ENCODE measurements at regions not wholly inside any gene's neighbourhood (a gene's known extent, or its start where the extent isn't known, plus 50 kb on each side); places are given as distances from the start of the nearest gene placed in this dataset.
A peak's percentile ranks its signal among the peaks of the same experiment; 100 is the strongest.
"Not testable (repeated sequence)": the region's sequence is repeated elsewhere in the genome, so short reads cannot be mapped to it uniquely, and the experiment has no call there.

- no peak for DNase-seq
These were observed 87.2 kb upstream of the NAV2 start for GRCh38 chr11:19625438-19625837.

- DNase-seq = no peak
These were observed 94.7 kb upstream of the NAV2 start for GRCh38 chr11:19617696-19618523.

DNA sequence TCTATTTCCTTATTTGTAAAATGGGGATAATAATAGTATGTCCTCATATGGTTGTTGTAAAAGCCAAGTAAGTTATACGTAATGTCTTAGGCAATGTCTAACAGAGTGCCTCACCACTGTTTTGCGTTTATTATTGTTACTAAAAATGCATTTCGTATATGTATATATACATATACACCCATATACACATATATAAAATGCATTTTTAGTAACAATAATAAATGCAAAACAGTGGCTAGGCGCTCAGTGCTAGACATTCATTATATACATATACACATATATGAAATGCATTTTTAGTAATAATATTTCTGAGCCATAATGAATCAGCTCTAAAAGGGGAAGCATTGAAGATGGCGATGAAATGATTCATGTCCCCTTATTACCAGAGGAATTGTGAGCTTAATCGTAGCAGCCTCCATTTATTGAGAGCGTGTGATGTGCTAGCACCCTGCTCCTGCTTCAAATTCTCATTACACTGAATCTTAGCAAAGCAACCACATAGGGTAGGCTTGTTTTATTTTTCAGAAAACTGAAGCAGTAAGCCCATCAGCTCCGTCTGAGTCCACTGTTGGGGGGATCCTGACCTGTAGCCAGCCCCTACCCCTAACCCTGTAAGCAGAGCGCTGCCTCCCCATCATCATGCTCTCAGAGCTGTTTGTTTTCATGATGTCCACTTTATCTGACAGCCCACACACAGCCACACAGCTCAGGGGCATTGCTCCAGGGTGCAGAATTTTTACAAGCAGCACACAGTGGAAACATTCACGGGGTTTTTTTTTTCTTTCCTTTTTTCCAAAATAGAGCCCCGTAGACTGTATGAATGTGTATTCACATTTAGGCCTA, 97.1 kb upstream of the NAV2 start:
- DNase-seq = no peak

- DNase-seq = no peak
These were observed 98.2 kb upstream of the NAV2 start for GRCh38 chr11:19614370-19614940.

GRCh38 chr11:19612025-19612424, 100.6 kb upstream of the NAV2 start:
- not testable (repeated sequence) for DNase-seq

- no peak for DNase-seq
These were observed 104.8 kb upstream of the NAV2 start for GRCh38 chr11:19607656-19608360.

DNA sequence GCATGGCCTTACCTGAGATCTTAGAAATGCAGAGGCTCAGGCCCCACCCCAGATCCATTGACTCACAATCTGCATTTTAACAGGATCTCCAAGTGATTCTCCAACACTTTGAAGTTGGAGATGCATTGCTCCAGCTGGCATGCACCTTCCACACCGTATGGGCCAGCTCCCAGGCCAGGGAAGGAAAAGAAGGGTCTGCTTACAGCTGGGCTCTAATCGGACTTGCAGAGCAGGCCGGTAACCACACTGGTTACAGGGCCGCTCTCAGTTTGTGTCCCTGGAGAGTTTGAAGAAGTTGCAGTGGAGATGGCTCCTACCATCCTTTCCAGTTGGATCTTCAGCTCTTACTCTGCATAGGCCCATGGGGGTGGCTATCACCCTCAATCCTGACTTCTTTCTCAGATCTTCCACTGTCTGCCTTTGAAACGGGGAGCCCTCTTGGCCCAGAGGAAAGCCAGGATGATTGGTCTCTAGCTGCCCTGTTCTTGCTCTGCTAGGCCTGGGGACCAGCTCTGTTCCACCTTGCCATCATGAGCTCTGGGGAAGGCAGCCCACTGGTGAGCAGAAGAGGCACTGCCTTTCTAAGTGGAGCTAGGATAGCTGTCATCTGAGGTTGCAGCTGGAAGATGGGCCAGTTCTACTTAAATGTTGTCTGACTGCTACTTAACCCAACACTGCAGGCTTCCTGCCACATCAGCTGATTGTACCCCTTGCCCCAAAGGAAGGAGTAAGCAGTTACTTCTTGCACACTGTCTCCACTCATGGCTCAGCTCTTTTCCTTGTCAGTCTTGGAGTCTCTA, 105.6 kb upstream of the NAV2 start:
- DNase-seq = no peak

DNA sequence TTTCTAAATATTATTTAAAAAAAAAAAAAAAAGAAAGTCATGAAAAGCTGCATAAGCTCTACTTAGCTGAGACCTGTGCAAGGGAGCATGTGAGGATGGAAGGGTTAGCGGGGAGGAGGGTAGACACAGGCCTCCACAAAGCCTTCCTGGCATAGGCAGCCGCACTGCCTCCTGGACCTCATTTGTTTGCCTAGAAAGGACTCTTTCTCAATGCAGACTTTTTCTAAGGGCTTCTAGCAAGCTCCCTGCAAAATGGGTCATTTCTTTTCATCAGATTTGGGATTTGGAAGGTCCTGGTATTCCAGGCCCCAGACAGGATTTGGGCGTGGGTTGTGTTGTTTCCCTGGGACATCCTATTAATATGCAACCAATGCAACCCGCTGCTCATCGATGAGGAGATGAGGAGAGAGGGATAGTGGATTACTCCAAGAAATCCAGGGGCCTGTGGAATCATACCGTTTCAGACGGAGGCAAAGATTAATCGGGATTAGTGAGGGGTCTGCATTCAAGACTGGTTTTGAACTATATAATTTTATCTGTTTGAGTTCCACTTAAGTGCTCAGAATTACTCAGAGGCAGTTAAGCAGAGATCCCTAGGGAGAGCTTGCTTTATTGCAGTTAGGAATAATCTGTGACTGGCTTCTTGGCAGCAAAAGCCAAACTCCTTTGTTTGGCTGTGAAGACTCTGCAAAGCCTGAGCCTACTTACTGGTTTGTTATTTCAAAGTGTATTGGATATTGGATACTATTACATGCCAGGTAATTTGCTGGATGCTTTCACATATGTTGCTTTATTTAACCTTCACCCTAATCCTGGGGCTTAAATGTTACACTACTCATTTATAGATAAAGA, 106.9 kb upstream of the NAV2 start:
- peak; percentile 5 for DNase-seq

DNA sequence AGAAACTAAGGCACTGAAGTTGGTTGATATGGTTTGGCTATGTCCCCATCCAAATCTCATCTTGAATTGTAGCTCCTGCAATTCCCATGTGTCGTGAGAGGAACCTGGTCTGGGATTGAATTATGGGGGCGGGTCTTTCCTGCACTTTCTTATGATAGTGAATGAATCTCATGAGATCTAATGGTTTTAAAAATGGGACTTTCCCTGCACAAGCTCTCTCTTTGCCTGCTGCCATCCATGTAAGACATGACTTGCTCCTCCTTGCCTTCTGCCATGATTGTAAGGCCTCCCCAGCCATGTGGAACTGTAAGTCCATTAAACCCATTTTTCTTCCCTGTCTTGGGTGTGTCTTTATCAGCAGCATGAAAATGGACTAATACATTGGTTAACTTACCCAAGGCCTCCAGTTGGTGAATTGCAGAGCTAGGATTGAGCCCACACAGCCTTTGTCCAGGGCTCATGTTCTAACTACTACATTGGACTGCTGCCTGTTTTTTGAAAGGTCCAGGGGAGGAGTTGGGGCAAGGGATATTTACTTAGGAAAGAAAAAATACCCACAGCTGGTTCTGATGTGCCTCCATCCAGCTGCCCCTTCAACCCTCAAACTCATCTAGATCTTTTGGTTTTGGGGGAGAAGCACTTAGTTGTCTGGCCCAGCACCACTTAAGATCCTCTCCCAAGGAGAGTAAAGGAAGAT, 107.8 kb upstream of the NAV2 start:
- DNase-seq = no peak

GRCh38 chr11:19603771-19604170, 108.9 kb upstream of the NAV2 start:
- no peak for DNase-seq

DNA sequence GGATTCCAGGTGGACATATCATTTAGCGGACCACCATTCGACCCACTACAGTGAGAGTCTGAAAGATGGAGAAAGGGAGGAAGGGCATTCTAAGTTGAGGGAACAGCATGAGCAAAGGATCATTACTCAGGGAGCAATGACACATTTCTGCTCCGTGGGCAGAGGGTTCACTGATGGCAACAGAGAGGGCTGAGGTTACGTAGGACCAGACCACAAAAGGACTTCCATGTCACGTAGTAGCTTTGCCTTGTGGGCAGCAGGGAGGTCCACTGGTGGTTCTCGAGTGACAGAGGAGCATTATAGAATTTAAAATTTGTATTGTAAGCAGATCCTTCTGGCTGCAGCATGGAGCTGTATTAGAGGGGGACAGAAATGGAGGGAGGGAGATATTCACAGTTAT, 109.7 kb upstream of the NAV2 start:
- no peak for DNase-seq

DNA sequence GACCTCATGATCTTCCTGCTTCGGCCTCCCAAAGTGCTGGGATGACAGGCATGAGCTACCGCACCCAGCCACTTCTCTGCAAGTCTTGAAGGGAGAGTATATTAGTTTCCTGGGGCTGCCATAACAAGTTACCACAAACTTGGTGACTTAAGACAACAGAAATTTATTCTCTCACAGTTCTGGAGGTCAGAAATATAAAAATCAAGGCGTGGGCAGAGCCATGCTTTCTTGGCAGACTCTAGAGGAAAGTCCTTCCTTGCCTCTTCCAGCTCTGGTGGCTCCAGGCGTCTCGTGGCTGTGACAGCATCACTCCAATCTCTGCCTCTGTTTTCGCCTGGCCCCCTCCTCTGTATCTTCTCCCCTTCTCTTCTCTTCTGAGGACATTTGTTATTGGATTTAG, 110.2 kb upstream of the NAV2 start:
- DNase-seq = no peak

- DNase-seq = no peak
These were observed 111.4 kb upstream of the NAV2 start for GRCh38 chr11:19601235-19601634.

DNA sequence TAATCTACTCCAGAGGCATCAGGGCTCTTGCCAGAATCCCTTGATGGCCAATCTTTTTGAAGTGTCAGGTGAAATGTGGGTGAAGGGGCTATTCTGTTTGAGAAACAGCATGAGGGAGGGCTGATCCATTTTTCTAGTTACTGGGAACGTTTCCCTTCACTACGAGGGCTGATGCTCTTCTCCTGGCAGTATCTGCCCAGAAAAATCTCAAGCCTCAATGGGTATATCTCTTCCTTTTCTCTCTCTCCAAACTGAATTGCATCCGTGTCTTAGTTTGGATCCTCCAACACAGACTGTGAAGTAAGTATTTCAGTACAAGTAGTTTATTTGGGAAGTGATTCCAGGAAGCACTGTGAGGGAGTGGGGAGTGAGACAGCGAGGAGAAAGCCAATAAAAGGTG, 113.0 kb upstream of the NAV2 start:
- no peak for DNase-seq

- DNase-seq = no peak
These were observed 113.7 kb upstream of the NAV2 start for GRCh38 chr11:19598876-19599486.

GRCh38 chr11:19598456-19598855, 114.2 kb upstream of the NAV2 start:
- DNase-seq = no peak

- DNase-seq = peak; percentile 29
These were observed 114.8 kb upstream of the NAV2 start for GRCh38 chr11:19597876-19598275.

GRCh38 chr11:19597206-19597605, 115.4 kb upstream of the NAV2 start:
- peak; percentile 9 for DNase-seq

GRCh38 chr11:19595840-19596751, 116.5 kb upstream of the NAV2 start:
- DNase-seq = peak; percentile 37

Data from T1000 (cell line).